SHP77 (cell line): ENCODE measurements at regions not wholly inside any gene's neighbourhood (a gene's known extent, or its start where the extent isn't known, plus 50 kb on each side); places are given as distances from the start of the nearest gene placed in this dataset.
"Not testable (repeated sequence)": the region's sequence is repeated elsewhere in the genome, so short reads cannot be mapped to it uniquely, and the experiment has no call there.

ENCODE experiments used
- DNase-seq, 2 experiments: peaks; one replicate each; lab custom pipeline; 2025; lab: John Stamatoyannopoulos, UW

DNA sequence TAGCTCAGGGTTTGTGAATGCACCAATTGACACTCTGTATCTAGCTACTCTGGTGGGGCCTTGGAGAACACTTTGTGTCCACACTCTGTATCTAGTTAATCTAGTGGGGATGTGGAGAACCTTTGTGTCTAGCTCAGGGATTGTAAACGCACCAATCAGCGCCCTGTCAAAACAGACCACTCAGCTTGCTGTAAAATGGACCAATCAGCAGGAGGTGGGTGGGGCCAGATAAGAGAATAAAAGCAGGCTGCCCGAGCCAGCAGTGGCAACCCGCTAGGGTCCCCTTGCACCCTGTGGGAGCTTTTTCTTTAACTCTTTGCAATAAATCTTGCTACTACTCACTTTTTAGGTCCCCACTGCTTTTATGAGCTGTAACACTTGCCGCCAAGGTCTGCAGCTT is 115.6 kb upstream of the MBNL1 start:
- not testable (repeated sequence) for DNase-seq

GRCh38 chr3:152155246-152156020 is 113.3 kb upstream of the MBNL1 start:
- DNase-seq, result no peak

DNA sequence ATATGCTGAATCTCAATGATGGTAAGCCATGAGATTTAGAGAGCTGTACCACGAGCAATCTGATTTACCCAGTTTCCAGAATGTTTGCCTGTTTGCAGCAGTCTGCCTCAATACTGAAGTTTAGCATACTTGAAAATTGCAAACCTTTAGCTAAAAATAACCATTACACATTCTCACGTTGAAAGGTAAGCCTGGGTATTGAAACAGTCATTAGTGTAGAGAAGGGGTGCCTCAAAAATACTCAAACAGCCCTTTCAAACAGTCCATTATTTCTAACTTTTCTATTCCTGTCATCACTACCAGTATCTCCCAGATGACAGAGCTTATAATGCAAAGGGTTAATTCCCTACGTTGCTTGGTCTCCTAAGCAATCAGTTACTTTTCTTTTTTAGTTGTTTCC is 111.8 kb upstream of the MBNL1 start:
- DNase-seq, result no peak

DNA sequence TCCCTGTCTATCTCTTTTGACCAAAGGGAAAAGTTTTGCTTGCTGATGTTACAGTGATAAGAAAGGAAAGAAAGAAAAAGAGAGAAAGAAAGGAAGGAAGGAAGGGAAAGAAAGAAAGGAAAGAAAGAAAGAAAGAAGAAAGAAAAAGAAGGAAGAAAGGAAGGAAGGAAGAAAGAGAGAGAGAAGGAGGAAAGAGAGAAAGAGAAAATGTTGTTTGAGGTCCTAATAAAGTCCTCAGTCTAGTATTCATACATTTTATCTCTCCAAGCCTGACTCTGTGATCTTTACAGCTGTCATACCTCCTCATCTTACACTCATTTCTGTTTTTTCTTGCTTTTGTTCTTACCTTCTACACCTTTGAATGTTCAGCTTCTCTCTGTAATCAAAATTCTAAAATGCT is 111.4 kb upstream of the MBNL1 start:
- no peak for DNase-seq

GRCh38 chr3:152159328-152159727 is 109.4 kb upstream of the MBNL1 start:
- DNase-seq, result no peak

GRCh38 chr3:152160350-152161011 is 108.2 kb upstream of the MBNL1 start:
- DNase-seq, result no peak

GRCh38 chr3:152172460-152172859 is 96.3 kb upstream of the MBNL1 start:
- DNase-seq, result no peak

GRCh38 chr3:152173627-152174026 is 95.1 kb upstream of the MBNL1 start:
- DNase-seq, result no peak

GRCh38 chr3:152174876-152175527 is 93.7 kb upstream of the MBNL1 start:
- no peak for DNase-seq

- no peak for DNase-seq
Observed at GRCh38 chr3:152175528-152175889, 93.2 kb upstream of the MBNL1 start.

GRCh38 chr3:152176241-152176640 is 92.5 kb upstream of the MBNL1 start:
- DNase-seq, result no peak

DNA sequence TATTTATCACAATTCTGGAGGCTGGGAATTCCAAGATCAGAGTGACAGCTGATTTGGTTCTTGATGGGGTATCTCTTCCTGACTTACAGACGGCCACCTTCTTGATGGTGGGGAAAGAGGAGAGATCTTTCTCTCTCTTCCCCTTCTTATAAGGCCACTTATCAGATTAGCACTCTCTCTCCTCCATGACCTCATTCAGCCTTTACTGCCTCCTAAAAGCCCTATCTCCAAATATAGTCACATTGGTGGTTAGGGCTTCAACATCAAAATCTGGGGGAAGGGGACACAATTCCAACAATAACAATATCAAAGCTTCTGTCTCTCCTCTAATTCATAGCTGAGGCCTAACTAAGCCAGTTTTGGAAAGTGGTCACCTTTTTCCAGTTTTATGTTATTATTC is 91.7 kb upstream of the MBNL1 start:
- no peak for DNase-seq

DNA sequence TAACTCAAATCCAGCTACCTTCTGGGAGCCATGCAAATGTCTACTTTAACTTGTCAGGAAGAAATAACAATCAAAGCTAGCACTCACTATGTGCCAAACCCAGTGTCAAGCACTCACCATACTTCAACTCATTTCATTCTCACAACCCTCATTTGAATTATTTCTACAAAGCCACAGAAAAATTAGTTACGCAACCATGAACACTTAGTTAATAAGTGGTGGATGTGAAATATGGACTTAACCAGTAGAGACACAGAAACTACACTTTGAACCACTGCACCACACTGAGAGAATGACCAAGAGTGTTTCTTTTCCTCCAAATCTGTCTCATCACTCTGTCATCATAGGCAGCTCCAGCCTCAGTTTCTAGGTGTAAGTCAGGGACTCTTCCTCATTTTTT is 91.0 kb upstream of the MBNL1 start:
- DNase-seq, result no peak

GRCh38 chr3:152183473-152183872 is 85.3 kb upstream of the MBNL1 start:
- DNase-seq, result peak; percentile 18 to 57

DNA sequence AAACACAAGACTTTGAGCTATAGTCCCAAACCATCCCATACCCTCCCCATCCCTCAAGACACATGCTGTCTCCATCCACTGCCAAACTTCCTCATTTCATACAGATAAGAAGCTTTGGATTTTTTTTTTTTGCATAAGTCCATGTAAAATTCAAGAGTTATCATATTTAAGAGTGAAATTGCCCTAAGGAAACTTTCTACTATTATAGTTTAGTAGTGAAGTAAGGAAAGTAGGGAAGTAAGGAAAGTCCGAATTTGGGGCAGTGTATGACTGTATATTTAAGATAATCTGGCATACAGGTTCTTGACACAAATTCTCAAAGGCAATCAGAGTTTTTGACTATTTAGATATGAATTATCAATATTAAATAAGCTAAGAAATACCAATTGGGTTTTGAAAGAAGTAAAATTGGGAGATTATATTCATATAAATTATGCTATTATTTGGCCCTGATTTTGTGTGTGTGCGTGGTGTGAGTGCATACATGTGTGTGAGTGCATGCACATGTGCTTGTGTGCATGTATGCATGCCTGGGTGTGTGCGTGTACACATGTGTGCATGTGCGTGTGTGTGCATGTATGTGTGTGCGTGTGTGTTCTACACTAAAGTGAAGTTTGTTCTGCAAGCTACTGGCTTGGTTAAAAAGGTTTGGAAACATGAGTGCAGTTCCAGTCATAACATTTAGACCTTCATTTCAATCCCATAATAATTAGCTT is 83.6 kb upstream of the MBNL1 start:
- DNase-seq, result no peak

- no peak for DNase-seq
Observed at GRCh38 chr3:152185891-152186630, 82.7 kb upstream of the MBNL1 start.

DNA sequence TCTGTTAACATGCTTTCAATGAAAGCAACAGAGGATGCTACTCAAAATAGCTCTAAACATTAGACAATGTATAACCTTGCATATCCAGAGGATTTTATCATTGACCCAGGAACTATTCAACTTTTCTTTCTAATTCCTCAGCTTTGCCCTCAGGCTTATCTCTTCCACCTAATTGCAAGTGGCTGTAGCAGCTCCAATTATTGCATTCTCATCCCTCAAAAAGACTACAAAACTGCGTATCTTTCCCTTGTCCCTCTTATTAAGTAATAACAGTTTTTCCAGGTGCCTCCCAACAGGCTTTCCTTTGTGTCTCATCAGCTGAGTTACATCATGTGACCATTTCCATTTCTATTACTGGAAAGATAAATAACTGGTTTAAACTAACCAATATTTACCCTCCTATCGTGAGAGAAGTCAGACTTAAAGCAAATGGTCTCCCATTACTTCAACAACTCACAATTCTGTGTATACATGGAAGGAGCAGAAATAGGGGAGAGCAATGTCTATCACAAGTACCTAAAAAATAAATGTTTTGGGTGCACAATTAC is 78.0 kb upstream of the MBNL1 start:
- DNase-seq, result peak; percentile 30 to 32

GRCh38 chr3:152192050-152192449 is 76.7 kb upstream of the MBNL1 start:
- no peak for DNase-seq

DNA sequence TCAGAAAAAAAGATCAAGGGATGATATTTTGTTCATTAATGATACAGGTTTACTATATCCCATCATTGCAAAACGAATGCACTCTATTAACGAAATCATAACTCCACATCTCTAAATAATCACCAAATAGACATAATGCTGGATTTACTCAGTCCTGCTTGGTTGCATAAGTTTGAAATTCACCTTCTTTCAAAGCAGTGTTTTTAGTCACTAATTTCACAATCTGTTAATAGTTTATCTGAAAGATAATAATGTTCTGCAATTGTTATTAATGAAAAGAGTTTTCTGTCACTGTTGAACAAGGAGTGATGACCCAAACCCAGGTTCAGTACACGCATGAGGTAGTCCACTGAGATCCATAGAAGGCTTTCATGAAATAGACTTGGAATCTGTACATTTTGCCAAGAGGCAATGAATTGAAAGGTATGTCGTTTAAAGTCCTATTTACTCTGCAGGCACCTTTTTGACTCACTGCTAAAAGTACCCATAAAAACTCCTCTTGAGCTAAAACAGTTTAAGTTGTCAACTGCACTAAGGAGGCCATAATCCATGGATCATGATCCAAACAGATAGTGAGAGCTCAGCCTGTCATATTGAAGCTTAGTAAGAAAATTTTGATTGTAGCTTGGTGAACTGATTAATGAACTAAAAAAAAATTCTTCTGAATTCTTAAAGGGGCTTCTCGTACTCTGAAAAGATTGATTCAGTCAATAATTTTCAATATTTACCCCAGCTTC is 75.6 kb upstream of the MBNL1 start:
- no peak for DNase-seq

DNA sequence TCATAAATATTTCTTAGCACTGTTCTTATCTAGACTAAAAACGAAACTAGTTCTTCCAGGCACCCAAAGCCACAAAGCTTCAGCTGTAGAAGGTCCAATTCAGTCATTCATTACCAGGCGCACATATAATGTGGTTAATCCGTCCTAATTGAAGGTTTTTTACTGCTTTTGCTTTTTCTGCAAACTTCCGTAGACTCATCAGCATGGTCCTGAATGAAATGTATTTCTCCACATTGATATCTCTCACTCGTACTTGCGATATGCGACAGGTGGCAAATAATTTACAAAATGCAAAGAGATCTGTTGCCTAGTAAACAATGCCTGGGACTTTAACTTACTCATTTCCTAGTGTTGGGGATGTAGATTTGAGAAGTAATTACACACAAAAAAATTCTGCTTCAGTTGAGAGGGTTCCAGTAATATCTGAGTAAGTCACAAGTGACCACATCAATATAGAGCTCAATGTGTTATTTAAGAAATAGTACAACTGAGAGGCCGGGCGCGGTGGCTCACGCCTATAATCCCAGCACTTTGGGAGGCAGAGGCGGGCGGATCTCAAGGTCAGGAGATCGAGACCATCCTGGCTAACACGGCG is 75.0 kb upstream of the MBNL1 start:
- DNase-seq, result no peak

- no peak for DNase-seq
Observed at GRCh38 chr3:152195206-152195605, 73.5 kb upstream of the MBNL1 start.
